GM12875 (cell line): ENCODE measurements at regions not wholly inside any gene's neighbourhood (a gene's known extent, or its start where the extent isn't known, plus 50 kb on each side); places are given as distances from the start of the nearest gene placed in this dataset.

Experiments used
- H3K4me3 ChIP-seq: one replicate; pipeline ENCODE4 v1.5.1; 2011; ENCODE audit warnings: low read depth, low read length, control low read depth
- CTCF ChIP-seq: IDR thresholded peaks from 2 replicates; pipeline ENCODE4 v1.5.1; 2011; ENCODE audit warnings: low read depth, mild to moderate bottlenecking, control low read depth, inconsistent platforms, low read length, moderate library complexity, borderline replicate concordance; ENCODE audit not compliant: insufficient read depth

DNA sequence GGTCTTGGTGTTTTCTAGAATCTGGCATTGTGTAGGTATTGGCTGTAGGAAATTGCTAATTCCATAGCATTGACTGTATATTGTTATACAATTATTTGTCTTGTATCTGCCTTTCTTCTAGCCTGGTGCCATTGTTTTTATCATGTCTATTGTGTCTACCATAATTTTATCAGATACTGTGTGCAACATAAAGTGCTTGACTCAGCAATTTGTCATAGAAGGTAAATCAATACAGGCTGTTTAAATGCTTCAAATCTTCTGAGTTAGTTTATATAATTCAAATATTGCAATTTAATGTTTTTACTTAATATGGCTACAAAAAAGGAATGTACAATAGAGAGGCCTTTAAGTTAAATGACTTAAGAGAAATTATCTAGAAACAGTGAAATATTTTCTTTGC is 263.3 kb upstream of the UGT8 start:
- TF ChIP-seq CTCF, result no peak
- H3K4me3 ChIP-seq, result no peak overlapping the region

DNA sequence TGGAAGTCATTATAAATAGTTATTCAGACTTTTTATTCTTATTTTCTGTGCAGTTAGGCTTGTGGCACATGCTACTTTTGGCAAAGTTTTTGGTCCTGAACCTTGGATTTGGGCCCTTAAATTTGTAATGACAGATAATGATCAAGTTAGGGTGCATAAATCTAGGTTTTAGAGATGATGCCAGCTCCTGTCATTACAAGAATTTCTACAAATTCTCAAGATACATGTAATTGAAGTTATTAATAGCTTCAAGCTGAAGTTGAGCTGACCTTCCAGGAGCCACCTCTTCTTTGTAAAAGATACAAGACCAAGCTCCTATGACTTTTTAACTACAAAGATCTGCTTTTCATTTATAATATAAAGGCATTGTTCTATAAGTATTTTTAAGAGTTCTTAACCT is 255.6 kb upstream of the UGT8 start:
- TF ChIP-seq CTCF, result no peak
- no peak overlapping the region for H3K4me3 ChIP-seq

- TF ChIP-seq CTCF, result no peak
- H3K4me3 ChIP-seq, result no peak overlapping the region
Observed at GRCh38 chr4:114349543-114350175, 248.9 kb upstream of the UGT8 start.

DNA sequence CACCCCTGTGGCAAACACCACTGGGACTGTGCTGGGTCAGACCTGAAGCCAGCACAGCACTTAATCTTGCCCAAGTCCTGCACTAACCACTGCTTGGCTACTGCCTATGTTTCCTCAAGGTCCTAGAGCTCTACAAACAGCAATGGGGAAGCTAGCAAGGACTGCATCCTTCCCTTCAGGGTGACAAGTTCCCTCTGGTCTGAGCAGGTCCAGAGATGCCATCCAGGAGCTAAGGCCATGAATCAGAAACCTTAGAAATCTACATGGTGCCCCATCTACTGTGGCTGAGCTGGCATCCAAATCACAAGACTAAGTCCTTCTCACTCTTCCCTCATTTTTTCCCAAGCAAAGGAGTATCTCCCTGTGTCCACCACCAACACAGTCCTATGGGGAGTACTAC is 239.7 kb upstream of the UGT8 start:
- no peak for TF ChIP-seq CTCF
- H3K4me3 ChIP-seq, result no peak overlapping the region

GRCh38 chr4:114361249-114361648 is 237.4 kb upstream of the UGT8 start:
- H3K4me3 ChIP-seq, result no peak overlapping the region
- no peak for TF ChIP-seq CTCF

DNA sequence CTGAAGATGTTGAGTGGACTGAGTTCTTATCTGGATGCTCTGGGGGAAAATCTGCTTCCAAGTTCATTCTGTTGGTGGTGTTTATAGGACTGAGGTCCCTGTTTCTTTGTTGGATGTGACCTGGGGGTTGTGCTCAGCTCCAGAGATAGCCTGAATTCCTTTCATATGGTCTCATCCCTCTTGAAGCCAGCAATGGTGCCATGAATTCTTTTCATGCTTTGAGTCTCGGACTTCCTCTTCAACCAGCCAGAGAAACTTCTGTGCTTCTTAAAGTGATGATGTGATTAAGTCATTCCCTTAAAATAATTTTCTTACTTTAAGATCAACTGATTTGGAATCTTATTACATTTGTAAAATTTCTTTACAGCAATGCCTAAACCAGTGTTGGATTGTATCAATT is 233.8 kb upstream of the UGT8 start:
- no peak overlapping the region for H3K4me3 ChIP-seq

More for the DNA sequence above, 233.8 kb upstream of the UGT8 start:
- no peak for TF ChIP-seq CTCF
